Immature natural killer cell (primary cell): ENCODE measurements at regions not wholly inside any gene's neighbourhood (a gene's known extent, or its start where the extent isn't known, plus 50 kb on each side); places are given as distances from the start of the nearest gene placed in this dataset.

Source experiments
- DNase-seq, 3 donors: peaks; one replicate each; pipeline ENCODE4 v3.0.0; 2022; ENCODE audit warnings: mixed read lengths in 1 of 3
- H3K27ac Mint-ChIP-seq, 6 donors: one replicate each; pipeline ENCODE4 v1.8.0; 2020; ENCODE audit warnings: mixed read lengths in 6 of 6, mild to moderate bottlenecking in 5 of 6, inconsistent platforms in 4 of 6, moderate library complexity in 3 of 6
- H3K27me3 Mint-ChIP-seq, 3 donors: one replicate each; pipeline ENCODE4 v1.8.0; 2020 to 2021; ENCODE audit warnings: low read depth in 3 of 3, mild to moderate bottlenecking in 3 of 3, mixed read lengths in 3 of 3, moderate library complexity in 3 of 3, inconsistent platforms in 1 of 3
- H3K36me3 Mint-ChIP-seq, 3 donors: one replicate each; pipeline ENCODE4 v1.8.0; 2020; ENCODE audit warnings: mixed read lengths in 3 of 3, inconsistent platforms in 2 of 3, mild to moderate bottlenecking in 2 of 3
- H3K4me1 Mint-ChIP-seq, 2 donors: one replicate each; pipeline ENCODE4 v1.8.0; 2020; ENCODE audit warnings: inconsistent platforms in 2 of 2, mild to moderate bottlenecking in 2 of 2, mixed read lengths in 2 of 2, moderate library complexity in 1 of 2
- H3K4me3 Mint-ChIP-seq, 5 donors: one replicate each; pipeline ENCODE4 v1.8.0; 2020; ENCODE audit warnings: mild to moderate bottlenecking in 5 of 5, mixed read lengths in 5 of 5, inconsistent platforms in 3 of 5, moderate library complexity in 3 of 5
- H3K9me3 Mint-ChIP-seq, 6 donors: one replicate each; pipeline ENCODE4 v1.8.0; 2020; ENCODE audit warnings: mild to moderate bottlenecking in 6 of 6, mixed read lengths in 6 of 6, inconsistent platforms in 4 of 6, moderate library complexity in 3 of 6

DNA sequence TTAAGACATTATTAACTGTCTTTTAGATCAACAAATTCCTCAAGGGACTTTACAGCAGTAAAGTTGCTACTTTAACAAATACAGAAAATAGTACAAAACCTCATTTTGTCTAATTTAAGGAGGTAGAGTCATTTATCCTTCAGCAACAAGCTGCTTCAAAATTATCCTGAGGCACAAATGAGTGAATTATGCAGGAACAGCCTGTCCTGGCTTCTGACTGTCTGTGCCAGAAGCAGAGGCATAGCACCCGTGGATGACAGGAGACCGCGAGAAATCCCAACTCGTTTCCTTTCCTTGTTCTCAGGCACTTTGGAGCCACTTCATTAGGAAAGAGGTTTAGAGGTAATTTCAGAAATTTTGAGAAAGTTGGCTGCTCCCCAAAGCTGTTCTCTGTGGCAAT lies 549.2 kb upstream of the BTBD3 start:
- Mint-ChIP-seq H3K4me3 (no peak overlapping the region), H3K4me1 (no peaks in the 10 kb centered on the region), H3K27me3 (no peaks in the 10 kb centered on the region), H3K36me3 (no peaks in the 10 kb centered on the region), H3K9me3 (peaks cover 0 to 17% (median 5%) of the 10 kb centered on the region in 6 donors), H3K27ac (no peak overlapping the region)
- DNase-seq: no peak

DNA sequence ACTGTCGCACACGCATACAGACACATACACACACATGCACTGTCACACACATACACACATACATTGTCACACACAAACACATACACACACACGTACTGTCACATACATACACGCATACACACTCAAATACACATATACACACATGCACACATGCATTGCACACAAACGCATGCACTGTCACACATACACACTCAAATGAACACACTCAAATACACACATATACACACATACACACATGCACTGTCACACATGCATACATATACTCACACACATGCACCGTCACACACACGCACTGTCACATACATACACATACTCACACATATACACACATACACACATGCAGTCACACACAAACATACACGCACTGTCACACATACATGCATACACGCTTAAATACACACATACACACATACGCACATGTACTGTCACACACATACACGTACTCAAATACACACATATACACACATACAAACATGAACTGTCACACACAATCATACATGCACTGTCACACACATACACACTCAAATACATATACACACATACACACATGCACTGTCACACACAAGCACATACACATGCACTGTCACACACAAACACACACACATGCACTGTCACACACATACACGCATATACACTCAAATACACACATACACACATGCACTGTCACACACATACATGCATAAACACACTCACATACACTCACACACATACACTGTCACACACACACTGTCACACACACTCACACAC lies 548.6 kb upstream of the BTBD3 start:
- H3K4me3 Mint-ChIP-seq: no peak overlapping the region
- peaks cover 0 to 19% (median 3%) of the 10 kb centered on the region in 6 donors for H3K9me3 Mint-ChIP-seq
- no peaks in the 10 kb centered on the region for H3K27me3 Mint-ChIP-seq
- H3K27ac Mint-ChIP-seq: no peak overlapping the region
- no peaks in the 10 kb centered on the region for H3K36me3 Mint-ChIP-seq
- no peaks in the 10 kb centered on the region for H3K4me1 Mint-ChIP-seq
- no peak for DNase-seq

DNA sequence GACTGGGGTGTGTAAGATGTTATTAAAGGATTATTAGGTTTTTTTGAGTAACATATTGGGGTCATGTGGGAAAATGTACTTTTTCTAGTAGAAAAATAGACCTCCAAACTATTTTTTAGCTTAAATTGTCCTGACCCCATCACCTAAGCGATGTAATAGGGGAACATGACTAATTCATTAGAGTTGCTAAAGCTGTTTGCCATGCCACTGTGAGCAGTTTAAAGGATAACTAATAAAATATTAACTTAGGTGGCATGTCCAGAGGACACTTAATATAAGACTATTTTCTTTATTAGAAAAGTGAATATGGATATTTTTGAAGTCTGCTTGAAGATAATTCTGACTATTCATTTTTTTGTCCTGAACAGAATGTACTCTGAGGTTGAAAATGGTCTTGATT lies 545.9 kb upstream of the BTBD3 start:
- Mint-ChIP-seq H3K4me3 (no peak overlapping the region), H3K9me3 (peaks cover 0 to 29% (median 4%) of the 10 kb centered on the region in 6 donors), H3K27ac (no peak overlapping the region), H3K36me3 (no peaks in the 10 kb centered on the region), H3K27me3 (no peaks in the 10 kb centered on the region), H3K4me1 (no peaks in the 10 kb centered on the region)
- no peak for DNase-seq

DNA sequence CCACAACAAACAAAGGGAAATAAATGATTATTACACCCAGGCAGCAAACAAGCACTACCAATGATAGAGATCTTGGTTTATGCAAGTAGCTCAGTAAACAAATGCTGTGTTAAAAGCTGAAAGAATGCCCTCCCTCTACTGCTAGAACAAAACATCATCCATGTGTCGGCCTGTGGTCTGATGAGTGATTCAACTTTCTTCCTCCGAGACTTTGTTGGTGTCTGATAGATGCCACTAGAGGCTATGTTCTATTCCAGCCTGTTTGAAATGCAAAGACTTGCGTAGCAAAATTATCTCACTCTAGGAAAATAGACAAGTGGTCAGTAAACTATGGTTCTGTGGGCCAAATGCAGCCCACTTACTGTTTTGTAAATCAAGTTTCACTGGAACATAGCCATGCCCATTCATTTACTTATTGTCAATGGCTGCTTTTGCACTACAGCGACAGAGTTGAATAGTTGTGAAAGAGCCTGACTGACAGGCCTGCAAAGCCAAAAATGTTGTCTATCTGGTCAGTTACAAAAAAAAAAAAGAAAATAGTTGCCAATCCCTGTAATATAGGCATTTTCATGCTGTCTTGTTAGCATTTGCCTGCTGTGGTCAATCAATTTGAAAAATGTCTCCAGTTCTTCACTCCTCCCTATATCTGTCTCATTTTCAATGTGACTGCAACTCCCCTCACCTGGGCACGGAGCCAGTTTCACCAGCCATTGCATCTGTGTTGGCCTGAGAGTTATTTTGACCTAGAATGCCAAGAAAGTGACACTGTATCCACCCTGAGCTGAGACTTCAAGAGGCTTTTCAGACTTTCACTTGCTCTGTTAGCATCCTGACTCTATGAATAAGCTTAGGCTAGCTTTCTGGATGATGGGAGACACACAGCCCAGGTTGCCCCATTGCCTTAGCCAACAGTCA lies 544.6 kb upstream of the BTBD3 start:
- no peak for DNase-seq
- no peak overlapping the region for H3K27ac Mint-ChIP-seq
- no peaks in the 10 kb centered on the region for H3K36me3 Mint-ChIP-seq
- H3K4me3 Mint-ChIP-seq: no peak overlapping the region
- H3K4me1 Mint-ChIP-seq: no peaks in the 10 kb centered on the region
- peaks cover 0 to 31% (median 5%) of the 10 kb centered on the region in 6 donors for H3K9me3 Mint-ChIP-seq
- H3K27me3 Mint-ChIP-seq: no peaks in the 10 kb centered on the region

GRCh38 chr20:11375335-11375734 lies 542.4 kb upstream of the BTBD3 start:
- Mint-ChIP-seq H3K27me3 (no peaks in the 10 kb centered on the region), H3K36me3 (no peaks in the 10 kb centered on the region), H3K27ac (no peak overlapping the region), H3K9me3 (peaks cover 2 to 30% (median 5%) of the 10 kb centered on the region in 6 donors), H3K4me3 (no peak overlapping the region), H3K4me1 (no peaks in the 10 kb centered on the region)
- no peak for DNase-seq

- Mint-ChIP-seq H3K9me3 (peaks cover 4 to 30% (median 7%) of the 10 kb centered on the region in 6 donors), H3K27ac (no peak overlapping the region), H3K4me3 (no peak overlapping the region), H3K36me3 (no peaks in the 10 kb centered on the region), H3K4me1 (no peaks in the 10 kb centered on the region), H3K27me3 (no peaks in the 10 kb centered on the region)
- no peak for DNase-seq
Observed at GRCh38 chr20:11375966-11376365, 541.7 kb upstream of the BTBD3 start.

- no peaks in the 10 kb centered on the region for H3K27me3 Mint-ChIP-seq
- H3K4me3 Mint-ChIP-seq: no peak overlapping the region
- H3K36me3 Mint-ChIP-seq: no peaks in the 10 kb centered on the region
- H3K27ac Mint-ChIP-seq: no peak overlapping the region
- peaks cover 4 to 30% (median 7%) of the 10 kb centered on the region in 6 donors for H3K9me3 Mint-ChIP-seq
- no peak for DNase-seq
- no peaks in the 10 kb centered on the region for H3K4me1 Mint-ChIP-seq
Observed at GRCh38 chr20:11376420-11376819, 541.3 kb upstream of the BTBD3 start.

DNA sequence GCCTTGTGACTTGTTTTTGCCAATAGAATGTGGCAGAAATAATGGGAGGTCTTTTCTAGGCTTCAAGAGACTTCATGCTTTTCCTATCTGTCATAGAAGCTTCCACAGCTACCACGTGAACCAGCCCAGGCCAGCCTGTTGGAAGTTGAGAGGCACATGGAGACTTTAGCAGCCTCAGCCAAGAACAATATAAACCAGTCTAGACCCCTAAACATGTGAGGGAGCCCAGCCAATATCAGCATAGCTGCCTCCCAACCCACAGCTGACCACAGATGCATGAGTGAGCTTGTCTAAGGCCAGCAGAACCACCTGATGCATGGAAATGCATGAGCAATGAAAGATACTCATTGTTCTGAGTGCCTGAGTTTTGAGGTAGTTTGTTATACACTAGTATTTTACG lies 540.7 kb upstream of the BTBD3 start:
- Mint-ChIP-seq H3K27me3 (no peaks in the 10 kb centered on the region), H3K27ac (no peak overlapping the region), H3K36me3 (no peaks in the 10 kb centered on the region), H3K4me3 (no peak overlapping the region), H3K9me3 (peaks cover 4 to 30% (median 7%) of the 10 kb centered on the region in 6 donors), H3K4me1 (no peaks in the 10 kb centered on the region)
- DNase-seq: no peak

DNA sequence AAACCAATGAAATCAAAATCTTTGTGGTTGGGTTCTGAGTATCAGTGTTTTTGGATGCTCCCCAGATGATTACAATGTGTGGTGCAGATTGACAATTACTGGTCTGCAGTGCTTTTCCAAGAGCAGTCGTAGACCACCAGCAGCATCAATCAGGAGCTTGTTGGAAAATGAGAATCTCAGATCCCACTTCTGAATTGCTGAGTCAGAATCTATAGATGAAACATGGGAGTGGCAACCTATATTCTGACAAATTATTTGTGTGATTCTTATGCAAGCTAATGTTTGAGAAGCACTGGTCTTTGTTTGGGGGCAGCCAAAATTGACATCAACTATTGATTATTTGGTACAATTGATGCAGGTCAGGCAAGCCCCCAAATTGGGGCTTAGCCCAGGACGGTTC lies 539.9 kb upstream of the BTBD3 start:
- Mint-ChIP-seq H3K9me3 (peaks cover 4 to 34% (median 12%) of the 10 kb centered on the region in 6 donors), H3K27me3 (no peaks in the 10 kb centered on the region), H3K4me3 (no peak overlapping the region), H3K4me1 (no peaks in the 10 kb centered on the region), H3K36me3 (no peaks in the 10 kb centered on the region), H3K27ac (no peak overlapping the region)
- no peak for DNase-seq

- H3K36me3 Mint-ChIP-seq: no peaks in the 10 kb centered on the region
- H3K4me1 Mint-ChIP-seq: no peaks in the 10 kb centered on the region
- H3K4me3 Mint-ChIP-seq: no peak overlapping the region
- no peaks in the 10 kb centered on the region for H3K27me3 Mint-ChIP-seq
- no peak for DNase-seq
- H3K27ac Mint-ChIP-seq: no peak overlapping the region
- peaks cover 4 to 30% (median 14%) of the 10 kb centered on the region in 6 donors for H3K9me3 Mint-ChIP-seq
Observed at GRCh38 chr20:11378252-11378651, 539.4 kb upstream of the BTBD3 start.

DNA sequence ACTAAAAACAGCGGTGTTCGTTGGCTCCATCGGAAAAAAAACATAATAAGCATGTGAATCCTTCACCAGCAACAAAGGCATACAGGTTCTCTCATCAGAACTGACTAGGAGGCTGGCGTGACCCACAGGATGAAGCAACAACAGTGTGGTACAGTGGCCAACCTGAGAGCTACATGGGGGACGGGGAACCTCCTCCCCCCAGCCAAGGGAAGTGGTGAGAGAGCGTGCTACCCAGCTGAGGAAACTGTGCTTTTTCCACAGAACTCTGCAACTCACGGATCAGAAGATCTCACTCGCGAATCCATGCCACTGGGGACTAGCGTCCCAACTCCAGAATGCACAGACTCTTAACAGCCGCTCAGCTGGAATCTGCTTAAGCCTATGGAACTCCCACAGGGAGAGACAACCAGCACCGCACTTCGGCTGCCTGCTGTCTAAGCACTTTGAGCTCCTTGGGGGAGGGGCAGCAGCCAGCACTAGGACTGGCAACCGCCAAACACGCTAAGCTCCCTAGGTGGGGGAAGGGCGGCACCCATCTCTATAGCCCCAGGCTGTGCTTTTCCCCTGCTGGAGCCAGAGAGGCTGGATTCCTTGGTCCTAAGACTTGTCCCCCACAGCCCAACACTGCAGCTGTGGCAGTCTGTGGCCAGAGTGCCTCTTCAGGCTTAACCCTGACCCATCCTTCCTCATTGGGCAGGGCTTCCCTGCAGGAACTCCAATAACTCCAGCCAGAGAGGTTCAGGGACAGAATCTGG lies 538.3 kb upstream of the BTBD3 start:
- H3K27ac Mint-ChIP-seq: no peak overlapping the region
- H3K4me3 Mint-ChIP-seq: no peak overlapping the region
- DNase-seq: no peak
- peaks cover 4 to 24% (median 14%) of the 10 kb centered on the region in 6 donors for H3K9me3 Mint-ChIP-seq
- H3K27me3 Mint-ChIP-seq: no peaks in the 10 kb centered on the region
- H3K4me1 Mint-ChIP-seq: no peaks in the 10 kb centered on the region
- H3K36me3 Mint-ChIP-seq: no peaks in the 10 kb centered on the region

DNA sequence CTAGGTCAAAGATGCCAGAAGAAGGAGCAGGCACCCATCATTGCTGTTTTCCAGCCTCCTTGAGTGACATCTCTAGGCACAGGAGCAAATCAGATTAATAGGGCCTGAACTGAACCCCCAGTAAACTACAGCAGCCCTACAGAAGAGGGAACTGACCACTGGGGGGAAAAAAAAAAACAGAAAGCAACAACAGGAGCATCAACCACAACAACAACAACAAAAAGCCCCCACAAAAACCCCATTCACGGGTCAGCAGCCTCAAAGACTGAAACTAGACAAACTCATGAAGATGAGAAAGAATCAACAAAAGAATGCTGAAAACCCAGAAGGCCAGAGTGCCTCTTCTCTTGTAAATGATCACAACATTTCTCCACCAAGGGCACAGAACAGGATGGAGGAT lies 537.4 kb upstream of the BTBD3 start:
- peaks cover 4 to 24% (median 13%) of the 10 kb centered on the region in 6 donors for H3K9me3 Mint-ChIP-seq
- H3K27me3 Mint-ChIP-seq: no peaks in the 10 kb centered on the region
- H3K27ac Mint-ChIP-seq: no peak overlapping the region
- H3K36me3 Mint-ChIP-seq: no peaks in the 10 kb centered on the region
- no peak overlapping the region for H3K4me3 Mint-ChIP-seq
- no peak for DNase-seq
- H3K4me1 Mint-ChIP-seq: no peaks in the 10 kb centered on the region

DNA sequence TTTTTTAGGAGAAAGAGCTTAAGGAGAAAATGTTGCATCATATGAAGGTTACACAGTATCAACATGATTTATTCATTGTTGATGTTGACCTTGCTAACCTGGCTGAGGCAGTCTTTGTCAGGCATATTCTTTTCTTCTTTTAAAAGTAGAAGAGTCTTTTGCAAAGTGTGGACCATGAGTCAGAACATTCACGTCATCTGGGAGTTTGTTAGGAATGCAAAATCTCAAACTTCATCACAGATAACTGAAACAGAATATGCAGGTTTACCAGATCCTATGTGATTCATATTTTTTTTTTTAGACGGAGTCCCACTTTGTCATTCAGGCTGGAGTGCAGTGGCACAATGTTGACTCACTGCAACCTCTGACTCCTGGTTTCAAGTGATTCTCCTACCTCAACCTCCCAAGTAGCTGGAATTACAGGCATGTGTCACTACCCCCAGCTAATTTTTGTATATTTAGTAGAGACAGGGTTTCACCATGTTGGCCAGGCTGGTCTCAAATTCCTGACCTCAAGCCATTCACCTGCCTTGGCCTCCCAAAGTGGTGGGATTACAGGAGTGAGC lies 530.4 kb upstream of the BTBD3 start:
- Mint-ChIP-seq H3K4me1 (no peaks in the 10 kb centered on the region), H3K27ac (no peak overlapping the region), H3K27me3 (no peaks in the 10 kb centered on the region), H3K4me3 (no peak overlapping the region), H3K9me3 (peaks cover 2 to 18% (median 6%) of the 10 kb centered on the region in 6 donors), H3K36me3 (no peaks in the 10 kb centered on the region)
- no peak for DNase-seq
